NCI-H748 (cell line): ENCODE measurements at regions not wholly inside any gene's neighbourhood (a gene's known extent, or its start where the extent isn't known, plus 50 kb on each side); places are given as distances from the start of the nearest gene placed in this dataset.
"Not testable (repeated sequence)": the region's sequence is repeated elsewhere in the genome, so short reads cannot be mapped to it uniquely, and the experiment has no call there.

ENCODE experiments used
- DNase-seq: peaks from one replicate; lab custom pipeline; 2025; ENCODE audit not compliant: unreplicated experiment; lab: John Stamatoyannopoulos, UW

DNA sequence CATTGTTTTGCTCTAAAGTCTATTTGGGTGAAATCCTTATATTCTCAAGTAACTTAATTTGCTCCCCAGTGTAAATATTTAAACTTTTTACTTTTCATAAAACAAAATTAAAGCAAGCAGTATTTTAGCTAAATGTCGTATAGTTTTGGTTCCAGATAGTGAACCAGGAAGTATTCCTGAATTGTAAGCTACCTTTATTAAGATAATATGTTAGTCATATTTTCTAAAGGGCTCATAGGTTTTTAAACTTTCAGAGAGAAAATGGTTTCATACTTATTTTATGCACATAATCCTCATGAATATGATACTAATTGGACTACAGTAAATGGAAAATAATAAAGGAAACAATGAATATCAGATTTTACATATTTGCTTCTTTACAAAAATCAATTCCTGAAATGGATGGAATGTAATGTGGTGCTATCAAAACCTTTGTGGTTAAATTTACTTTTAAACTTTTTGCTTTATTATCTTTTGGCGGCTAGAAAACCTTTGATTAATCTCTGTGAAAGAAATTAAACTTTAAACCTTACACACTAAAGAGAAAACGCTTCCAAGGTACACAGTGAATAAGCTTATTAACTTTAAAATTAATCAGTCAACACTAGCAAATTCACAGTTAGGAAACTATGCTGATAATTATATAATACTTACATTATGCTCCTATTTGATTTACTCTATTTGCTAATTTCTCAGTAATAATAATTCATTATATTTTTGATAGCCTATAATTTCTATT lies 76.6 kb upstream of the RHOBTB1 start:
- no peak for DNase-seq

DNA sequence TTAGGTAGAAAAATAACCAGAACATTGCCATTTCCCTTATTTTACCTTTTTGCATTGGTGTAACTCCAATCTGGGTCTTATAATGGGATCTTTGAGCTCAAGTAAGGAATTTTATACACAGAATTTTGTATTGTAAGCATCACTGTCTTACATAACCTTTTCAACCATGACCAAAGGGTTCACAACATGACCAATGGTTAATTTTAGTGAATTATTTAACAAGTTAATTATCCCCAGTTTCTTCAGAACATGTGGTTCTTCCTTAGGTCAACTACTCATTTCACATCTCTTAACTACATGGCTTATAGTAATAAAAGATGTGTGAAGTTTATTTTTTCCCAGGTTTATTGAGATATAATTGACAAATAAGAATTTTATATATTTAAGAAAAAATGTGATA lies 74.2 kb upstream of the RHOBTB1 start:
- no peak for DNase-seq

DNA sequence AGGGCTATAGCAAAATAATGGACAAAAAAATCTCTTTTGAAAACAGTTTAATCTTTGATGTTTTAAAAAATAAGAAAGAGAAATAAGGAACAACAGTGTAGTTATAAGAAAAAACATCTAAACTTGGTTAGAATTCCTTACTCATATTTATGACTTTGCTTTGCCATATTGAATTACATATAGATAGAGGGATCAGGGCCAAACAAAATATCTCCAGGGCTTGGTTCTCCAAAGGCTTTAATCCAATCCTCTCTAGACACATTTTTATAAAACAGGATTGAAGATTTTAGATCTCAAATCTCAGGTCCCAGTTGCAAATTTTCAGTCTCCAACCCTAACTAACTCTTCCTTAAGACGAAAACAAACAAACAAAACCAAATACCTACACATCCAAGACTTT lies 72.6 kb upstream of the RHOBTB1 start:
- DNase-seq, result no peak

DNA sequence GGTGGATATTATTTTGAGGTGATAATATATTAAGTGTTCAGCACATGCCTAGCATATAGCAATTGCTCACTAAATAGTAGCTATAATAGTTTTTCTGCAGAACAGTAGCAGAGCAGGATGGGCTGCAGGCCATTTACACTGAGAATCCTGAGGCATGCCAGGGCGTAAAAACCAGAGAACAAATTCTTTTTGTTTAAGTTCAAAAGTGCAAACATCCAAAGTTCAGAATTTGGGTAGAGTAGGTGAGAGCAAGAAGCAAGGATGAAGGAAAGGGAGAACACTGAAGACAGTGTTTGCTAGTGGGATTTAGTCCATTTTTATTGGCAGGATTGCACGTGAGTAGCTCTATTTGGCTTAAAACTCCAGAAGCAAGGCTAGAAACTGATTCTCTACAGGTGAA lies 72.0 kb upstream of the RHOBTB1 start:
- no peak for DNase-seq

DNA sequence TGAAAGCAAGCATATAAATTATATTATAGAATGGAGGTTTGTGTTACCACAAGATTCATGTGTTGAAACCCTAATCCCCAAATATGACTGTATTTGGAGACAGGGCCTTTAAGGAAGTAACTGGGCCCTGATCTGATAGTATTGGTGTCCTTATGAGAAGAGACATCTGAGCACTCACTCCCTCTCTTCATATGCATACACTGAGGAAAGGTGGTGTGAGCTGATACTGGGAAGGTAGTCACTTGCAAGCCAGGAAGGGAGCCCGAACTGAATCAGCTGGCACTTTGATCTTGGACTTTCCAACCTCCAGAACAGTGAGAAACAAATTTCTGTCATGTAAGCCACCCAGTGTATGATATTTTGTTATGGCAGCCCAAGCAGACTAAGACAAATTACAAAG lies 66.9 kb upstream of the RHOBTB1 start:
- DNase-seq, result no peak

DNA sequence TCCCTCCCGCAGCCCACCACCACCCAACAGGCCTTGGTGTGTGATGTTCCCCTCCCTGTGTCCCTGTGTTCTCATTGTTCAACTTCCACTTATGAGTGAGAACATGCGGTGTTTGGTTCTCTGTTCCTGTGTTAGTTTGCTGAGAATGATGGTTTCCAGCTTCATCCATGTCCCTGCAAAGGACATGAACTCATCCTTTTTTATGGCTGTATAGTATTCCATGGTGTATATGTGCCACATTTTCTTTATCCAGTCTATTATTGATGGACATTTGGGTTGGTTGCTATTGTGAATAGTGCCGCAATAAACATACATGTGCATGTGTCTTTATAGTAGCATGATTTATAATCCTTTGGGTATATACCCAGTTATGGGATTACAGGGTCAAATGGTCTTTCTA lies 59.1 kb upstream of the RHOBTB1 start:
- not testable (repeated sequence) for DNase-seq

DNA sequence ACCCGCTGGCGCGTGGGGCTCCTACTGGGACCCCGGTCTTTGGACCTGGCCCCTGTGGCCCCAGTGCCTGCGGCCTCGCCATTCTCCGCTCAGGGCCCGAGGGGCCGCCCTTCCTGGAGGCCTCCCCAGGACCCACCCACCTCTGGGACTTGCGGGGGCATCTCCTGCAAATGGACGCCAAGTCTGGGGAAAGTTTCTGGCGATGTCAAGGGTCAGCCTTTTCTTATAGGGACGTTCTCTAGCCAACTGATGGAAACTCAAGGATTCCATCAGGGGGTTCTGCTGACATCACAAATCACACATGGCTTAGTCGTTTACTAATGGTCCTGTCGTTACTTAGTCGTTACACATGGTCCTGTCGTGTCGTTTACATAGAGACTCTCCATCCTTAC lies 57.7 kb upstream of the RHOBTB1 start:
- peak; percentile 6 for DNase-seq

DNA sequence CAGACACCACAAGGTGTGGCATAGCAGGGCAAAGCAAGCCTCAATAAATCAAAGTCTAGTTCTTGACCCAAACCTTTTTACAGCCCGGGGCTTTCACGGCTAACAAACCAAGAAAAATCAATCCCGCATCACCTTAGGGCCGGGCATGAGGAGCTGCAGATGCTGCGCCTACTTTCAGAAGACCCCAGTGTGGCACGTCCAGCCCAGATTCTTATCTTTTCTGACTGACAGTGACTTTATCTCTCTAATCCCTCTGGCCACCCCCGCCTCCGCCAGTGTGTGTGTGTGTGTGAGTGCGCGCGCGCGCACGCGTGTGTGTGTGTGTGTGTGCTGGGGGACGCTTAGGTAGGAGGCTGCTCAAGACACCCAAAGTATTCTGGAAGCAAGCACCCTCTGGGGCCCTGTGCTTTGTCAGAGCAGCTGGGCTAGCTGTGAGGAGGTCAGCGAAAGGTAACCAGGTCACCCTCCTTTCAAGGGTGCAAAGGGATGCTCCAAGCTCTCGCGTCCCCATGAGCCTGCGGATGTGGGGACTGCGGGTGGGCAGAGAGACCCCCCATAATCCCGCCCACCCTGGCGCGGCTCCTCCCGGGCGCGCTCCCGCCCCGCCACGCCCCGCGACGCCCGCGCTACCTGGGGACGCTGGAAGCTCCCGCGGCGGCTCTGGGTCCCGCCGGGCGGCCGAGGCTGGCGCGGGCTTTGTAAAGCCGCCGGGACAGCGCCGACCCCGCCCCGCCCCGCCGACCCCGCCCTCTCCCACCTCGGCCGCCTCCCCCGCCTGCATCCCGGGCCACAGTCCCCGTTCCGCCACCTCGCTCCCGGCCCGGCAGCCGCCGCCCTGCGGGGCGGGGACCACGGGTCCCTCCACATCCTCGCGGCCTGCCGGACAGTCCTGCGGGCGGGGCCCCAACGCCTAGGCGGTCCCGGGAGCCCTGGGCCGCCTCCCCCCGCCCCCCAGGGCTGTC lies 57.1 kb upstream of the RHOBTB1 start:
- DNase-seq, result peak; percentile 65

DNA sequence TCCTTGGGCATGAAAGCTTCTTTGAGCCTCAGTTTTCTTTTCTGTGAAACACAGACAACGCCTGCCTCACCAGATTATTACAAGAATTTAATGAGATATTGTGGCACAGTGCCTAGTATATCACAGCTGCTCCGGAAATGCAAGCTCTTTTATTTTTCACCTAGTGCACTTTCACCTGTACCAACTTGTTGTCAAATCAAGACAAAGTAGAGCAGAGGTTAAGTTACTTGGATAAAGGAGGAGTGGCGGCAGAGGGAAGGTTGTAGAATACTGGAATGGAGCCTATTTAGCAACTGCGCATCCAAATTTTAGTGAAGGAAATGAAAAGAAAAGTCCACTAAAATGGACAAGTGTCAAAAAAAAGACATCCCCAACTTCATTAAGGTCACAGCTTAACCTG lies 54.9 kb upstream of the RHOBTB1 start:
- DNase-seq, result no peak

DNA sequence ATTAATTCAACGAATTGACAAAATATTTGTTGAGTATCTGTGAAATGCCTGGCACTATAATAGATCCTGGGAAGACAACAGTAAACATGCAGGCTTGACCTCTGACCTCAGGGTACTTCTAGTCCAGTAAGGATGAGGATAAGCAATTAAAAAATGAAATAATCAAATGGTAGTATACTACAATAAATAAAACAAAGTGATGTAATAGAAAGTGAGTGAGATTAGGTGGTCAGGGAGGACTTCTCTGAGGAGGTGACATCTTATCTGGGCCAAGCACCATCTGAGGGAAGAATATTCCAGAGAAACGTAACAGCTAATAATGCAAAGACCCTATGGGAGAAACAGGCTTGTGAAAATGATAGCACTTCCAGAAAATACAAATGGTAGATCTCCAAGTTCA lies 50.1 kb upstream of the RHOBTB1 start:
- no peak for DNase-seq
